DMS79 treated with DMSO at 0.1 percent for 48 hours (cell line): ENCODE measurements at regions not wholly inside any gene's neighbourhood (a gene's known extent, or its start where the extent isn't known, plus 50 kb on each side); places are given as distances from the start of the nearest gene placed in this dataset.

ENCODE experiments used
- DNase-seq: peaks from one replicate; lab custom pipeline; 2025; lab: John Stamatoyannopoulos, UW

- DNase-seq: no peak
Observed at GRCh38 chr4:166491635-166492034, 618.6 kb downstream of the TLL1 start.

- no peak for DNase-seq
Observed at GRCh38 chr4:166493924-166494345, 620.9 kb downstream of the TLL1 start.

GRCh38 chr4:166498546-166498945, 625.5 kb downstream of the TLL1 start:
- no peak for DNase-seq

- DNase-seq: no peak
Observed at GRCh38 chr4:166499820-166500219, 626.8 kb downstream of the TLL1 start.

- no peak for DNase-seq
Observed at GRCh38 chr4:166501941-166502382, 628.9 kb downstream of the TLL1 start.

GRCh38 chr4:166502660-166503059, 629.6 kb downstream of the TLL1 start:
- DNase-seq: no peak

GRCh38 chr4:166506051-166506450, 633.0 kb downstream of the TLL1 start:
- DNase-seq: no peak

GRCh38 chr4:166512267-166512666, 639.2 kb downstream of the TLL1 start:
- DNase-seq: no peak

GRCh38 chr4:166518315-166518714, 645.3 kb downstream of the TLL1 start:
- no peak for DNase-seq

GRCh38 chr4:166518776-166519175, 645.7 kb downstream of the TLL1 start:
- DNase-seq: no peak

- no peak for DNase-seq
Observed at GRCh38 chr4:166519774-166520173, 646.7 kb downstream of the TLL1 start.

- DNase-seq: no peak
Observed at GRCh38 chr4:166527500-166527899, 654.5 kb downstream of the TLL1 start.

GRCh38 chr4:166531703-166532102, 658.7 kb downstream of the TLL1 start:
- DNase-seq: no peak

- no peak for DNase-seq
Observed at GRCh38 chr4:166535865-166536264, 662.8 kb downstream of the TLL1 start.

- DNase-seq: no peak
Observed at GRCh38 chr4:166538491-166539005, 665.5 kb downstream of the TLL1 start.

GRCh38 chr4:166546009-166546408, 673.0 kb downstream of the TLL1 start:
- DNase-seq: no peak

- DNase-seq: no peak
Observed at GRCh38 chr4:166577639-166578038, 656.7 kb downstream of the SPOCK3 start.

- DNase-seq: no peak
Observed at GRCh38 chr4:166585491-166585890, 648.8 kb downstream of the SPOCK3 start.

GRCh38 chr4:166594326-166594946, 639.9 kb downstream of the SPOCK3 start:
- DNase-seq: no peak

GRCh38 chr4:166600264-166600663, 634.0 kb downstream of the SPOCK3 start:
- no peak for DNase-seq

GRCh38 chr4:166602068-166602467, 632.2 kb downstream of the SPOCK3 start:
- no peak for DNase-seq

- DNase-seq: no peak
Observed at GRCh38 chr4:166622425-166622977, 611.8 kb downstream of the SPOCK3 start.

- no peak for DNase-seq
Observed at GRCh38 chr4:166625018-166625637, 609.2 kb downstream of the SPOCK3 start.
